GM19035 (cell line): ENCODE measurements at regions not wholly inside any gene's neighbourhood (a gene's known extent, or its start where the extent isn't known, plus 50 kb on each side); places are given as distances from the start of the nearest gene placed in this dataset.

Experiments used
- ATAC-seq: cut with Tn5 transposase; IDR thresholded peaks from one replicate; pipeline ENCODE4 v1.9.1; 2021; ENCODE audit not compliant: unreplicated experiment

GRCh38 chr9:115643948-115644727 is 509.5 kb upstream of the PAPPA start:
- no peak for ATAC-seq

- no peak for ATAC-seq
Measured at GRCh38 chr9:115649991-115650472, 503.6 kb upstream of the PAPPA start.

- no peak for ATAC-seq
Measured at GRCh38 chr9:115650768-115651167, 502.8 kb upstream of the PAPPA start.

- no peak for ATAC-seq
Measured at GRCh38 chr9:115651461-115651860, 502.1 kb upstream of the PAPPA start.

GRCh38 chr9:115653171-115653606 is 500.4 kb upstream of the PAPPA start:
- ATAC-seq = no peak

- no peak for ATAC-seq
Measured at GRCh38 chr9:115657695-115658094, 495.9 kb upstream of the PAPPA start.

GRCh38 chr9:115665519-115665918 is 488.1 kb upstream of the PAPPA start:
- no peak for ATAC-seq

- ATAC-seq = no peak
Measured at GRCh38 chr9:115668521-115668920, 485.1 kb upstream of the PAPPA start.

- ATAC-seq = no peak
Measured at GRCh38 chr9:115671236-115671962, 482.2 kb upstream of the PAPPA start.

GRCh38 chr9:115671963-115672305 is 481.7 kb upstream of the PAPPA start:
- ATAC-seq = no peak

GRCh38 chr9:115672477-115673316 is 480.9 kb upstream of the PAPPA start:
- no peak for ATAC-seq

GRCh38 chr9:115673599-115673998 is 480.0 kb upstream of the PAPPA start:
- no peak for ATAC-seq

GRCh38 chr9:115674091-115674490 is 479.5 kb upstream of the PAPPA start:
- ATAC-seq = no peak

GRCh38 chr9:115675834-115676233 is 477.8 kb upstream of the PAPPA start:
- no peak for ATAC-seq

- ATAC-seq = no peak
Measured at GRCh38 chr9:115680231-115680630, 473.4 kb upstream of the PAPPA start.

- no peak for ATAC-seq
Measured at GRCh38 chr9:115681585-115681984, 472.0 kb upstream of the PAPPA start.

- ATAC-seq = no peak
Measured at GRCh38 chr9:115686069-115686468, 467.5 kb upstream of the PAPPA start.

GRCh38 chr9:115687356-115687755 is 466.2 kb upstream of the PAPPA start:
- no peak for ATAC-seq

GRCh38 chr9:115689331-115689730 is 464.3 kb upstream of the PAPPA start:
- ATAC-seq = no peak

GRCh38 chr9:115690786-115691496 is 462.6 kb upstream of the PAPPA start:
- ATAC-seq = no peak

GRCh38 chr9:115691693-115692092 is 461.9 kb upstream of the PAPPA start:
- ATAC-seq = no peak
